Non-pigmented ciliary epithelial cell (primary cell): ENCODE measurements at regions not wholly inside any gene's neighbourhood (a gene's known extent, or its start where the extent isn't known, plus 50 kb on each side); places are given as distances from the start of the nearest gene placed in this dataset.
"Not testable (repeated sequence)": the region's sequence is repeated elsewhere in the genome, so short reads cannot be mapped to it uniquely, and the experiment has no call there.

ENCODE experiments used
- DNase-seq: peaks from one replicate; pipeline ENCODE4 v3.0.0-alpha.2; 2010; ENCODE audit warnings: low read depth

- no peak for DNase-seq
Measured at GRCh38 chr12:19988948-19989347, 379.4 kb upstream of the PDE3A start.

GRCh38 chr12:19991146-19991545 lies 377.2 kb upstream of the PDE3A start:
- DNase-seq = no peak

GRCh38 chr12:19992311-19992710 lies 376.0 kb upstream of the PDE3A start:
- DNase-seq = no peak

GRCh38 chr12:19994968-19995367 lies 373.4 kb upstream of the PDE3A start:
- no peak for DNase-seq

- no peak for DNase-seq
Measured at GRCh38 chr12:19997656-19998400, 370.5 kb upstream of the PDE3A start.

GRCh38 chr12:19998411-19998810 lies 369.9 kb upstream of the PDE3A start:
- DNase-seq = no peak

GRCh38 chr12:19998961-19999804 lies 369.2 kb upstream of the PDE3A start:
- no peak for DNase-seq

GRCh38 chr12:19999805-20000138 lies 368.6 kb upstream of the PDE3A start:
- DNase-seq = no peak

GRCh38 chr12:20000229-20000849 lies 368.0 kb upstream of the PDE3A start:
- DNase-seq = no peak

GRCh38 chr12:20003252-20003651 lies 365.1 kb upstream of the PDE3A start:
- DNase-seq = no peak

GRCh38 chr12:20004952-20005351 lies 363.4 kb upstream of the PDE3A start:
- DNase-seq = no peak

- no peak for DNase-seq
Measured at GRCh38 chr12:20006871-20007730, 361.2 kb upstream of the PDE3A start.

- not testable (repeated sequence) for DNase-seq
Measured at GRCh38 chr12:20009965-20010364, 358.4 kb upstream of the PDE3A start.

GRCh38 chr12:20011200-20011599 lies 357.1 kb upstream of the PDE3A start:
- DNase-seq = no peak

- DNase-seq = no peak
Measured at GRCh38 chr12:20017802-20018201, 350.5 kb upstream of the PDE3A start.

- no peak for DNase-seq
Measured at GRCh38 chr12:20018406-20018805, 349.9 kb upstream of the PDE3A start.

GRCh38 chr12:20024194-20024593 lies 344.1 kb upstream of the PDE3A start:
- no peak for DNase-seq

- DNase-seq = no peak
Measured at GRCh38 chr12:20028033-20028432, 340.3 kb upstream of the PDE3A start.

- no peak for DNase-seq
Measured at GRCh38 chr12:20030826-20031225, 337.5 kb upstream of the PDE3A start.

GRCh38 chr12:20039562-20039961 lies 328.8 kb upstream of the PDE3A start:
- no peak for DNase-seq

- DNase-seq = no peak
Measured at GRCh38 chr12:20040184-20040583, 328.2 kb upstream of the PDE3A start.

- no peak for DNase-seq
Measured at GRCh38 chr12:20040831-20041230, 327.5 kb upstream of the PDE3A start.
